ENCODE measurements at regions not wholly inside any gene's neighbourhood (a gene's known extent, or its start where the extent isn't known, plus 50 kb on each side); places are given as distances from the start of the nearest gene placed in this dataset.

DNA sequence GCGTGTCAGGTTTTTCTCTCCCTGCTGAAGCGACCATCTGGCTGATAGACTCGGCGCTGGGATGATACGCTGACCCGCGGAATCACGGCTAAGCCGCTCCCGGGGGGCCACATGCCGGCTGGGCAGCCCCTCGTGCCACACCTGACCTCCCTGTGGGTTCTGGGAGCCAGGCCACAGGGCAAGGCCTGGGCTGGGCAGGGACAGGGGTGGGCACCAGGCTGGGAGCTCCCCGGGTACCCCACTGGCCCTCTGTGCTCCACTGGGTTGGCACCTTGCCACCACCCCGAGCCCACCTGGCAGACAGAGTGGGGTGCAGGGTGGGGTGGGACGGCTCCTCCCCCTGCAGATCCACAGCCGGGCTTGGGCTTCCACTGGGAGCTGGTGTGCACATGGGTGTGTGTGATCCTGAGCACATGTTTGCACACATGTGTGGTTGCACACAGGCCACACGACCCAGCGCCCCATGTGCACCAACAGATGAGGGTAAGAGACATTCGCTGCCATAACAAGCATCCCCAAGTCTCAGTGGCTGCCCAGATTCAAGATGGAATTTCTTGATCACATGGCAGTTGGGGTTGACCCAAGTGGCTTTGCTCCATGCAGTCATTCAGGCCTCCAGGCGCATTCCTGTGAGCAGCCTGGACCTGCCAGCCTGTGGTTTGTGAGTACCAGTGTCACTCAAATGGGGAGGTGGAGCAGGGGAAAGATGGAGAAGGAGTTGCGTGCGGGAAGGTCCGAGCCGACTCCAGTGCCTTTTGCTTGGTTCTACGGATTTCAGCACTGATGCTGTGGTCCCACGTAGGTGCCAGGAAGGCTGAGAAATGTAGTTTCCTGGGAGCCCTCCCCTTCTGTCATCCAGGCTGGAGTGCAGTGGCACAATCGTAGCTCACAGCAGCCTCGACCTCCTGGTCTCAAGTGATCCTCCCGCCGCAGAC is 79.7 kb downstream of the UNCX start:
- TF ChIP-seq POLR2A (IDR thresholded peaks at IDR 0.05), result no peak
- TF ChIP-seq, protein P1, sequence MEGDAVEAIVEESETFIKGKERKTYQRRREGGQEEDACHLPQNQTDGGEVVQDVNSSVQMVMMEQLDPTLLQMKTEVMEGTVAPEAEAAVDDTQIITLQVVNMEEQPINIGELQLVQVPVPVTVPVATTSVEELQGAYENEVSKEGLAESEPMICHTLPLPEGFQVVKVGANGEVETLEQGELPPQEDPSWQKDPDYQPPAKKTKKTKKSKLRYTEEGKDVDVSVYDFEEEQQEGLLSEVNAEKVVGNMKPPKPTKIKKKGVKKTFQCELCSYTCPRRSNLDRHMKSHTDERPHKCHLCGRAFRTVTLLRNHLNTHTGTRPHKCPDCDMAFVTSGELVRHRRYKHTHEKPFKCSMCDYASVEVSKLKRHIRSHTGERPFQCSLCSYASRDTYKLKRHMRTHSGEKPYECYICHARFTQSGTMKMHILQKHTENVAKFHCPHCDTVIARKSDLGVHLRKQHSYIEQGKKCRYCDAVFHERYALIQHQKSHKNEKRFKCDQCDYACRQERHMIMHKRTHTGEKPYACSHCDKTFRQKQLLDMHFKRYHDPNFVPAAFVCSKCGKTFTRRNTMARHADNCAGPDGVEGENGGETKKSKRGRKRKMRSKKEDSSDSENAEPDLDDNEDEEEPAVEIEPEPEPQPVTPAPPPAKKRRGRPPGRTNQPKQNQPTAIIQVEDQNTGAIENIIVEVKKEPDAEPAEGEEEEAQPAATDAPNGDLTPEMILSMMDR (IDR thresholded peaks at IDR 0.05), result no peak

Data from heart left ventricle (tissue), 13 donors.